A549 (cell line): ENCODE measurements at regions not wholly inside any gene's neighbourhood (a gene's known extent, or its start where the extent isn't known, plus 50 kb on each side); places are given as distances from the start of the nearest gene placed in this dataset.

ENCODE experiments used
- ATAC-seq, 2 experiments: fragments of 200-7000 bp in 1 of 2; fragments of >200 bp in 1 of 2; cut with Nextera tagmentation in 1 of 2; cut with Tn5 transposase in 1 of 2; 3 replicates each; pipeline versions ENCODE4 v1.8.0 to v1.9.1; 2018 to 2020; ENCODE audit warnings: mild to moderate bottlenecking in 1 of 2, moderate library complexity in 1 of 2
- CTCF ChIA-PET: fragments of 300-600 bp; sonication (Branson Sonifier 250); formaldehyde crosslinking; extraction: SDS; loops from one replicate; lab custom pipeline; 2021; ENCODE audit warnings: antibody characterized with exemption, inconsistent platforms; lab: Yijun Ruan, JAX
- POLR2A ChIA-PET: fragments of 350-600 bp; formaldehyde crosslinking; extraction: SDS; loops from one replicate; lab custom pipeline; 2021; ENCODE audit warnings: antibody characterized with exemption, inconsistent platforms; lab: Yijun Ruan, JAX
- DNase-seq, 2 experiments: peaks; one replicate each; pipeline versions ENCODE4 v3.0.0 to v3.0.0-alpha.2; 2011 to 2016; ENCODE audit warnings: low read depth in 1 of 2, low spot score in 1 of 2
- FAIRE-seq: peaks from 2 replicates; lab custom pipeline; 2011; peaks lifted over from hg19 to GRCh38; lab: Jason Lieb, UNC
- H3K27ac ChIP-seq, 2 experiments: fragments of >200 bp; sonication (Bioruptor Twin); formaldehyde crosslinking; 3 replicates each; pipeline ENCODE4 v1.5.1; 2016 to 2017
- H3K4me1 ChIP-seq: fragments of >200 bp; sonication (Bioruptor Twin); formaldehyde crosslinking; 3 replicates; pipeline ENCODE4 v1.6.1; 2016
- H3K4me2 ChIP-seq: fragments of >200 bp; sonication (Bioruptor Twin); formaldehyde crosslinking; 3 replicates; pipeline ENCODE4 v1.6.1; 2016
- H3K4me3 ChIP-seq: fragments of >200 bp; sonication (Bioruptor Twin); formaldehyde crosslinking; 3 replicates; pipeline ENCODE4 v1.5.1; 2016
- H3K9me3 ChIP-seq: fragments of >200 bp; sonication (Bioruptor Twin); formaldehyde crosslinking; 3 replicates; pipeline ENCODE4 v1.6.1; 2016
- BHLHE40 ChIP-seq: IDR thresholded peaks from 2 replicates; pipeline ENCODE4 v1.6.1; 2012; ENCODE audit warnings: low read depth, low read length, inconsistent platforms
- CEBPB ChIP-seq, 2 experiments: fragments of >200 bp in 1 of 2; sonication (Bioruptor Twin) in 1 of 2; formaldehyde crosslinking in 1 of 2; IDR thresholded peaks; 2 replicates each; pipeline ENCODE4 v1.6.1; 2012 to 2016
- CHD4 ChIP-seq: fragments of 200-600 bp; sonication (generic); IDR thresholded peaks from 2 replicates; pipeline ENCODE4 v1.6.1; 2016; ENCODE audit warnings: antibody characterized with exemption, mild to moderate bottlenecking, borderline replicate concordance
- EHF ChIP-seq: fragments of 250-450 bp; sonication (Bioruptor Pico); IDR thresholded peaks from 2 replicates; pipeline ENCODE4 v1.5.0; 2020; ENCODE audit warnings: mild to moderate bottlenecking
- EHMT2 ChIP-seq: fragments of 200-600 bp; sonication (generic); IDR thresholded peaks from 2 replicates; pipeline ENCODE4 v1.6.1; 2016; ENCODE audit warnings: antibody characterized with exemption, low read depth, mild to moderate bottlenecking, moderate library complexity
- ESRRA ChIP-seq: fragments of 150-350 bp; IDR thresholded peaks from 2 replicates; pipeline ENCODE4 v1.6.1; 2014; ENCODE audit warnings: mild to moderate bottlenecking, low read length, borderline replicate concordance
- HDAC2 ChIP-seq: fragments of 200-600 bp; sonication (generic); IDR thresholded peaks from 2 replicates; pipeline ENCODE4 v1.6.1; 2016
- HEYL ChIP-seq: fragments of 250-450 bp; sonication (Bioruptor Pico); IDR thresholded peaks from 2 replicates; pipeline ENCODE4 v1.8.0; 2021; ENCODE audit warnings: mild to moderate bottlenecking, moderate library complexity
- HOXB13 ChIP-seq: fragments of 250-450 bp; sonication (Bioruptor Pico); IDR thresholded peaks from 2 replicates; pipeline ENCODE4 v1.5.0; 2020; ENCODE audit warnings: low read depth, mild to moderate bottlenecking, moderate library complexity
- JUNB ChIP-seq: fragments of >200 bp; sonication (Bioruptor Twin); formaldehyde crosslinking; IDR thresholded peaks from 2 replicates; pipeline ENCODE4 v1.6.1; 2016
- MAFK ChIP-seq: fragments of 450-650 bp; IDR thresholded peaks from 2 replicates; pipeline ENCODE4 v1.6.1; 2014; ENCODE audit not compliant: partially characterized antibody
- NFE2L2 ChIP-seq: fragments of 150-350 bp; conservative IDR thresholded peaks from 2 replicates; pipeline ENCODE4 v1.6.1; 2014; ENCODE audit warnings: low read length
- NR3C1 ChIP-seq: fragments of >200 bp; sonication (Bioruptor Twin); formaldehyde crosslinking; IDR thresholded peaks from 3 replicates; pipeline ENCODE4 v1.6.1; 2017
- RFX5 ChIP-seq: fragments of 450-650 bp; IDR thresholded peaks from 2 replicates; pipeline ENCODE4 v1.7.1; 2014; ENCODE audit warnings: antibody characterized with exemption, mild to moderate bottlenecking, moderate library complexity
- TP53 ChIP-seq: fragments of 250-450 bp; sonication (Bioruptor Pico); IDR thresholded peaks from 2 replicates; pipeline ENCODE4 v1.5.0; 2021; ENCODE audit warnings: mild to moderate bottlenecking, moderate library complexity
- ZC3H11A ChIP-seq: fragments of 450-650 bp; IDR thresholded peaks from 2 replicates; pipeline ENCODE4 v1.6.1; 2014; ENCODE audit warnings: antibody characterized with exemption, mild to moderate bottlenecking
- WGBS: methylation state at CpG from one replicate; pipeline ENCODE4 v1.1.6; 2017; ENCODE audit errors: missing lambda C conversion rate; 5-methylcytosine and 5-hydroxymethylcytosine counted together
- TF ChIP-seq, protein P1 (sequence below): fragments of >200 bp; sonication (Bioruptor Twin); formaldehyde crosslinking; IDR thresholded peaks from 3 replicates; pipeline ENCODE4 v1.6.1; 2016
- TF ChIP-seq, protein P2 (sequence below): IDR thresholded peaks from 2 replicates; pipeline ENCODE4 v1.6.1; 2012; ENCODE audit warnings: low read depth, borderline replicate concordance
- TF ChIP-seq, protein P3 (sequence below): fragments of 250-450 bp; sonication (Bioruptor Pico); IDR thresholded peaks from 2 replicates; pipeline ENCODE4 v1.5.0; 2020; ENCODE audit warnings: low read depth, mild to moderate bottlenecking, moderate library complexity
- TF ChIP-seq, protein P4 (sequence below): fragments of >200 bp; sonication (Bioruptor Twin); formaldehyde crosslinking; IDR thresholded peaks from 3 replicates; pipeline ENCODE4 v1.5.1; 2016

DNA sequence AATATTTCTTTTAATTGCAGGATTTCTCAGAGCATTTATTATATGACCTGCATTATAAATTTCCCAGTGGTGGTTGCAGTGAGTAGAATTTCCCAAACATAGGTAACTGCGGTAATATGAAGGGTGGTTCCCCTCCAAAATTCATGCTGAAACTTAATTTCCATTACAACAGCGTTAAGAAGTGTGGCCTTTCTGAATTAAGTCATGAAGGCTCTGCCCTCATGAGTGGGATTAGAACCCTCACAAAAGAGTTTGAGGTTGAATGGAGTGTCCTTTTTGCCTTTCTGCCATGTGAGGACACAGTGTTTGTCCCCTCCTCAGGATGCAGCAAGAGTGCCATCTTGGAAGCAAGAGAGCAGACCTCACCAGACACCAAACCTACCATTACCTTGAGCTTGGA, 233.6 kb downstream of the KTN1 start:
- Histone ChIP-seq H3K4me2 (no peak overlapping the region), H3K4me3 (no peak overlapping the region), H3K4me1 (peaks cover 11% of the 10 kb centered on the region; the same call in 1 of the 3 replicates), H3K27ac (peak overlapping the region; percentile 47 to 56; a peak in 4 of 6 replicates), H3K9me3 (peaks cover 8% of the 10 kb centered on the region; the same call in 2 of the 3 replicates)
- no peak for TF ChIP-seq HEYL (CRISPR knock-in tag)
- TF ChIP-seq TP53 (CRISPR knock-in tag) = no peak
- no peak for TF ChIP-seq BHLHE40
- no peak for TF ChIP-seq EHMT2
- TF ChIP-seq, protein P1, sequence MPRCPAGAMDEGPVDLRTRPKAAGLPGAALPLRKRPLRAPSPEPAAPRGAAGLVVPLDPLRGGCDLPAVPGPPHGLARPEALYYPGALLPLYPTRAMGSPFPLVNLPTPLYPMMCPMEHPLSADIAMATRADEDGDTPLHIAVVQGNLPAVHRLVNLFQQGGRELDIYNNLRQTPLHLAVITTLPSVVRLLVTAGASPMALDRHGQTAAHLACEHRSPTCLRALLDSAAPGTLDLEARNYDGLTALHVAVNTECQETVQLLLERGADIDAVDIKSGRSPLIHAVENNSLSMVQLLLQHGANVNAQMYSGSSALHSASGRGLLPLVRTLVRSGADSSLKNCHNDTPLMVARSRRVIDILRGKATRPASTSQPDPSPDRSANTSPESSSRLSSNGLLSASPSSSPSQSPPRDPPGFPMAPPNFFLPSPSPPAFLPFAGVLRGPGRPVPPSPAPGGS = no peak
- no peak for TF ChIP-seq RFX5
- TF ChIP-seq HDAC2 = no peak
- no peak for TF ChIP-seq JUNB
- no peak for TF ChIP-seq NR3C1
- TF ChIP-seq EHF (CRISPR knock-in tag) = no peak
- TF ChIP-seq, protein P2, sequence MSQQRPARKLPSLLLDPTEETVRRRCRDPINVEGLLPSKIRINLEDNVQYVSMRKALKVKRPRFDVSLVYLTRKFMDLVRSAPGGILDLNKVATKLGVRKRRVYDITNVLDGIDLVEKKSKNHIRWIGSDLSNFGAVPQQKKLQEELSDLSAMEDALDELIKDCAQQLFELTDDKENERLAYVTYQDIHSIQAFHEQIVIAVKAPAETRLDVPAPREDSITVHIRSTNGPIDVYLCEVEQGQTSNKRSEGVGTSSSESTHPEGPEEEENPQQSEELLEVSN = no peak
- TF ChIP-seq, protein P3, sequence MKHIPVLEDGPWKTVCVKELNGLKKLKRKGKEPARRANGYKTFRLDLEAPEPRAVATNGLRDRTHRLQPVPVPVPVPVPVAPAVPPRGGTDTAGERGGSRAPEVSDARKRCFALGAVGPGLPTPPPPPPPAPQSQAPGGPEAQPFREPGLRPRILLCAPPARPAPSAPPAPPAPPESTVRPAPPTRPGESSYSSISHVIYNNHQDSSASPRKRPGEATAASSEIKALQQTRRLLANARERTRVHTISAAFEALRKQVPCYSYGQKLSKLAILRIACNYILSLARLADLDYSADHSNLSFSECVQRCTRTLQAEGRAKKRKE (CRISPR knock-in tag) = no peak
- TF ChIP-seq CHD4 = no peak
- TF ChIP-seq, protein P4, sequence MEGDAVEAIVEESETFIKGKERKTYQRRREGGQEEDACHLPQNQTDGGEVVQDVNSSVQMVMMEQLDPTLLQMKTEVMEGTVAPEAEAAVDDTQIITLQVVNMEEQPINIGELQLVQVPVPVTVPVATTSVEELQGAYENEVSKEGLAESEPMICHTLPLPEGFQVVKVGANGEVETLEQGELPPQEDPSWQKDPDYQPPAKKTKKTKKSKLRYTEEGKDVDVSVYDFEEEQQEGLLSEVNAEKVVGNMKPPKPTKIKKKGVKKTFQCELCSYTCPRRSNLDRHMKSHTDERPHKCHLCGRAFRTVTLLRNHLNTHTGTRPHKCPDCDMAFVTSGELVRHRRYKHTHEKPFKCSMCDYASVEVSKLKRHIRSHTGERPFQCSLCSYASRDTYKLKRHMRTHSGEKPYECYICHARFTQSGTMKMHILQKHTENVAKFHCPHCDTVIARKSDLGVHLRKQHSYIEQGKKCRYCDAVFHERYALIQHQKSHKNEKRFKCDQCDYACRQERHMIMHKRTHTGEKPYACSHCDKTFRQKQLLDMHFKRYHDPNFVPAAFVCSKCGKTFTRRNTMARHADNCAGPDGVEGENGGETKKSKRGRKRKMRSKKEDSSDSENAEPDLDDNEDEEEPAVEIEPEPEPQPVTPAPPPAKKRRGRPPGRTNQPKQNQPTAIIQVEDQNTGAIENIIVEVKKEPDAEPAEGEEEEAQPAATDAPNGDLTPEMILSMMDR = no peak
- TF ChIP-seq ZC3H11A = no peak
- WGBS = 94% methylated on average over 2 of the region's 2 CpGs
- ATAC-seq (no peak), DNase-seq (no peak), FAIRE-seq (no peak)
- CTCF ChIA-PET = no interaction called here
- POLR2A ChIA-PET = no interaction called here

DNA sequence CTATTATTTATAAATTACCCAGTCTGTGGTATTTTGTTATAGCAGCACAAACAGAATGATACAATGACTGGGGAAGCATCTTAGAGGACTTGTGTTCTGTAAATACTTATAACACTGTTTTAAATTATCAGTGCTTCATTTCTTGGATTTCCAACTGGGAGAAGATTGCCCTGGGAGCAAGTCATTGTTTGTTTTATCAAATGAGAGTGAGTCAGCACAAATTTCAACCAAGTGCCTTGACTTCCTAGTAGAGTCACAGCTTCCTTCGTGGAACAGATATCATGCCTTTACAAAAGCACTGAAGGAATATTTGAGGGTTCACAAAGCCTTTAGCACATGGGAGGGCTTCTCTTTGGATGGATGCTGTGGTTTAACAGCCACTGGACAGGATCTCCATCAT, 234.1 kb downstream of the KTN1 start:
- H3K4me3 ChIP-seq = no peak overlapping the region
- TF ChIP-seq CEBPB (IDR thresholded peaks at IDR 0.05) (no peak), NFE2L2 (peak; percentile 66), HOXB13 (CRISPR knock-in tag) (no peak), ESRRA (no peak), MAFK (peak; percentile 88)
- TF ChIP-seq, protein P4 = no peak
- ATAC-seq (no peak), FAIRE-seq (no peak), DNase-seq (no peak)
- 0 out of 3 replicates have a peak overlapping the region, but pooled peaks have one; percentile 7 for H3K4me2 ChIP-seq
- ChIA-PET POLR2A (no interaction called here), CTCF (no interaction called here)
- H3K27ac ChIP-seq = peak overlapping the region; percentile 47 to 56; a peak in 5 of 6 replicates
- WGBS = 38% methylated on average over 1 of the region's 1 CpG
- peaks cover 11% of the 10 kb centered on the region; the same call in 1 of the 3 replicates for H3K4me1 ChIP-seq
- peaks cover 8% of the 10 kb centered on the region; the same call in 2 of the 3 replicates for H3K9me3 ChIP-seq
